ENCODE measurements at regions not wholly inside any gene's neighbourhood (a gene's known extent, or its start where the extent isn't known, plus 50 kb on each side); places are given as distances from the start of the nearest gene placed in this dataset.
"Not testable (repeated sequence)": the region's sequence is repeated elsewhere in the genome, so short reads cannot be mapped to it uniquely, and the experiment has no call there.

DNA sequence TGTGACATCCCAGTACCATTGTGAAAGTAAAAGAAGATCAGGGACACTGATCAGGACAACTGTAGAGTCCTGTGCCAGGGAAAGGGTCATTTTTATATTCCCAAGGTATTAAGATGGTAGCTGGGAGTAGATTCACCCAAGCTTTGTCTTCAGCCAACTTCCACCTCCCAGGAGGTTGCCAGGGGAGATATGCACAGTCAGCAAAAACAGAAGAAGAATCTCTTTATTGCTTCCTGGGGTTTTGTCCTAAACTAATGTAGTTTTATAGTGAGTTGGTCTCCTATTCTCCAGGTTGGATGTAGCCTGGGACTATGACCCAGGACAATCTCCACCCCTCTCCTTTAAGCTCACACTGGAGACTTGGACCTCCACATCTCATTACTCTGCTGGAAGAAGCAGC lies 139.2 kb downstream of the RAMP3 start:
- H3K4me1 ChIP-seq, result no peaks in the 10 kb centered on the region
- no peak overlapping the region for H3K4me3 ChIP-seq
- no peaks in the 10 kb centered on the region for H3K27me3 ChIP-seq (ENCODE audit: low read depth)
- intact Hi-C loops (cut with DNase I), result no loop called here
- H3K36me3 ChIP-seq, result no peaks in the 10 kb centered on the region
- no peak overlapping the region for H3K27ac ChIP-seq
- TF ChIP-seq, protein P1, sequence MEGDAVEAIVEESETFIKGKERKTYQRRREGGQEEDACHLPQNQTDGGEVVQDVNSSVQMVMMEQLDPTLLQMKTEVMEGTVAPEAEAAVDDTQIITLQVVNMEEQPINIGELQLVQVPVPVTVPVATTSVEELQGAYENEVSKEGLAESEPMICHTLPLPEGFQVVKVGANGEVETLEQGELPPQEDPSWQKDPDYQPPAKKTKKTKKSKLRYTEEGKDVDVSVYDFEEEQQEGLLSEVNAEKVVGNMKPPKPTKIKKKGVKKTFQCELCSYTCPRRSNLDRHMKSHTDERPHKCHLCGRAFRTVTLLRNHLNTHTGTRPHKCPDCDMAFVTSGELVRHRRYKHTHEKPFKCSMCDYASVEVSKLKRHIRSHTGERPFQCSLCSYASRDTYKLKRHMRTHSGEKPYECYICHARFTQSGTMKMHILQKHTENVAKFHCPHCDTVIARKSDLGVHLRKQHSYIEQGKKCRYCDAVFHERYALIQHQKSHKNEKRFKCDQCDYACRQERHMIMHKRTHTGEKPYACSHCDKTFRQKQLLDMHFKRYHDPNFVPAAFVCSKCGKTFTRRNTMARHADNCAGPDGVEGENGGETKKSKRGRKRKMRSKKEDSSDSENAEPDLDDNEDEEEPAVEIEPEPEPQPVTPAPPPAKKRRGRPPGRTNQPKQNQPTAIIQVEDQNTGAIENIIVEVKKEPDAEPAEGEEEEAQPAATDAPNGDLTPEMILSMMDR (IDR thresholded peaks at IDR 0.05), result no peak
- H3K9me3 ChIP-seq, result no peaks in the 10 kb centered on the region
- no peak for ATAC-seq
- no peak for DNase-seq

DNA sequence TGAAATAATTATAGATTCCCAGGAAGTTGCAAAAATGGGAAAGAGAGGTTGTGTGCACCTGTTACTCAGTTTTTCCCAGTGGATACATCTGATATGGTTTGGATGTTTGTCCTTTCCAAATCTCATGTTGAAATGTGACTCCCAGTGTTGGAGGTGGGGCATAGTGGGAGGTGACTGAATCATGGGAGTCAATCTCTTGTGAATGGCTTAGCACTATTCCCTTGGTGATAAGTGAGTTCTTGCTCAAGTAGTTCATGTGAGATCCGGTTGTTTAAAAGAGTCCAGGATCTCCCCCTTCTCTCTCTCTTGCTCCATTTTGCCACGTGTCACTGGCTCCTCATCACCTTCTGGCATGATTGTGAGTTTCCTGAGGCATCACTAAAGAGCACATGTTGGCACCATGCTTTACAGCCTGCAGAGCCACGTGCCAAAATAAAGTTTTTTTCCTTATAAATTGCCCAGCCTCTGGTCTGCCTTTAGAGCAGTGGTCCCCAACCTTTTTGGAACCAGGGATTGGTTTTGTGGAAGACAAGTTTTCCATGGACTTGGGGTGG lies 149.2 kb downstream of the RAMP3 start:
- H3K36me3 ChIP-seq, result no peaks in the 10 kb centered on the region
- intact Hi-C loops (cut with DNase I), result no loop called here
- no peak overlapping the region for H3K4me3 ChIP-seq
- H3K9me3 ChIP-seq, result peaks cover 10% of the 10 kb centered on the region
- TF ChIP-seq, protein P1 (IDR thresholded peaks at IDR 0.05), result no peak
- no peaks in the 10 kb centered on the region for H3K27me3 ChIP-seq (ENCODE audit: low read depth)
- H3K27ac ChIP-seq, result no peak overlapping the region
- DNase-seq, result no peak
- ATAC-seq, result no peak
- H3K4me1 ChIP-seq, result no peaks in the 10 kb centered on the region

DNA sequence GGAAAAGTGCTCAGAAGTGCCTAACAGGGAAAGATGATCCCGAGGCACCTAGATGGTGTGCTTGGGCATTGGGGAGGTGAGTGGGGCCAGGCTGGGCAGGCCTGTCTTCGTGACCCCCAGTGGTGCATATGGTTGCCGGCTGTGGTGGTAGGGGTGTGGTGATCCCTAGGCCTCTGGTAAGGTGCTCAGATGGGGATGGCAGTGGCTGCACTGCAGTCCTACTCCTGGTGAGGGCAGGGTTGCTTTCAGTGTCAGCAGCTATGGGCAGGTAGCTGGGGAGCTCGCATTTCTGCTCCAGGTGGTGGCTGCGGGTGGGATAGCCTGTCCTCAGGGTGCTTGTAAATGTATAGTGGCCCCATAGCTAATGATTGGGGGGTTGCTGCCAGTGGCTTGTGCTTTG lies 154.0 kb downstream of the RAMP3 start:
- intact Hi-C loops (cut with DNase I), result no loop called here

DNA sequence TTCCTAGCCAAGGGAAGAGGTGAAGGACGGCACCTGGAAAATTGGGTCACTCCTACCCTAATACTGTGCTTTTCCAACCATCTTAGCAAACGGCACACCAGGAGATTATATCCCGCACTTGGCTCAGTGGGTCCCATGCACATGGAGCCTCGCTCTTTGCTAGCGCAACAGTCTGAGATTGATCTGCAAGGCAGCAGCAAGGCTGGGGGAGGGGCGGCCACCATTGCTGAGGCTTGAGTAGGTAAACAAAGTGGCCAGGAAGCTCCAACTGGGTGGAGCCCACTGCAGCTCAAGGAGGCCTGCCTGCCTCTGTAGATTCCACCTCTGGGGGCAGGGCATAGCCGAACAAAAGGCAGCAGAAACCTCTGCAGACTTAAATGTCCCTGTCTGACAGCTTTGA lies 157.9 kb downstream of the RAMP3 start:
- ATAC-seq; H3K27me3 ChIP-seq (ENCODE audit: low read depth): not testable (repeated sequence)

More for the DNA sequence above, 154.0 kb downstream of the RAMP3 start:
- DNase-seq, result no peak
- Histone ChIP-seq H3K9me3 (peaks cover 10% of the 10 kb centered on the region), H3K4me3 (no peak overlapping the region), H3K27me3 (ENCODE audit: low read depth) (peaks cover 4% of the 10 kb centered on the region), H3K4me1 (no peaks in the 10 kb centered on the region), H3K27ac (no peak overlapping the region), H3K36me3 (no peaks in the 10 kb centered on the region)
- no peak for ATAC-seq
- TF ChIP-seq, protein P1 (IDR thresholded peaks at IDR 0.05), result no peak

DNA sequence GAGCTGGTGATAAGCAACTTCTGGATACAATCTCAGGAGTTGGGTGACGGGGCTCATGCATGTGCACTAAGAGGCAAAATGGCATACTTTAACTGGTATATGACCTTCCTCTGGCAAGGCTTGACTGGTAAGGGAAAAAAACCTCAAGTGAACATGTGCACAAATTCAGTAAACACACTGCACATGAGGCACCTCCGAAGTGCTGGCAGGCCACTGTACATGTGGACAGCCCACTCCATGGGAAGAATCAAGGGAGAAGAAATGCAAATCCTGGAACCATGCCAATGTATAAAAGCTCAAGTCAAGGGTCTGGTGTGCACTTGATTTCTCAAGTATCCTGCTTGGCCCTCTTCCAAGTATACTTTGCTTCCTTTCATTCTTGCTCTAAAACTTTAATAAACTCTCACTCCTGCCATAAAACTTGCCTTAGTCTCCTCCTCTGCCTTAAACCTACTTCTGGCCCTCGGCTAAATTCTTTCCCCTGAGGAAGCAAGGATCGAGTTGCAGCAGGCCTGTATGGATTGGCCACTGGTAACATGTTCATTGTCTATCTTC lies 167.2 kb downstream of the RAMP3 start:
- no peaks in the 10 kb centered on the region for H3K4me1 ChIP-seq
- no peak overlapping the region for H3K4me3 ChIP-seq
- H3K27ac ChIP-seq, result no peak overlapping the region
- DNase-seq (no peak), ATAC-seq (peak; percentile 32 to 62)
- TF ChIP-seq, protein P1 (IDR thresholded peaks at IDR 0.05), result no peak
- no peaks in the 10 kb centered on the region for H3K36me3 ChIP-seq
- no peaks in the 10 kb centered on the region for H3K27me3 ChIP-seq (ENCODE audit: low read depth)
- intact Hi-C loops (cut with DNase I), result no loop called here
- no peaks in the 10 kb centered on the region for H3K9me3 ChIP-seq

More for the DNA sequence above, 157.9 kb downstream of the RAMP3 start:
- H3K9me3 ChIP-seq; H3K4me1 ChIP-seq; H3K27ac ChIP-seq; H3K4me3 ChIP-seq; DNase-seq; H3K36me3 ChIP-seq; intact Hi-C loops (cut with DNase I): not testable (repeated sequence)

DNA sequence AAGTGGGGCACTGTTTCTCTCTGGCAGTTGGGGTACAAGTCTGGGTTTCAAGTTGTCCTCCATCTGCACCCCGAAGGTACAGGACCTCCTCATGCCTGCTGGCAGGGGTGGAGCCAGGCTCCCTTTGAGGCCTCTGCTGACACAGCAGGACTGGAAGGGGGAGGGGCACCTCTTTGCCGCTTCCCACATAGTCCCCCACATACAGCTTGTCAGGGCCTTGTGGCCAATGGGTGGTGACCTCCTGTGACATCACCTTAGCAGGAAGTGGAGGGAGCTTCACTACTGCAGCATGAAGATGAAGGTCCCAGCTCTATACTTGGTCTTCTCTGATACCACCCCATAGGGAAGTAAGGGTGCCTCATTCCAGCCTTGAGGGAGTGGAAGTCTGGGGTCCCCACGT lies 167.8 kb downstream of the RAMP3 start:
- TF ChIP-seq, protein P1 (IDR thresholded peaks at IDR 0.05), result no peak
- H3K36me3 ChIP-seq, result no peaks in the 10 kb centered on the region
- no peaks in the 10 kb centered on the region for H3K9me3 ChIP-seq
- intact Hi-C loops (cut with DNase I), result no loop called here
- H3K4me1 ChIP-seq, result no peaks in the 10 kb centered on the region
- no peaks in the 10 kb centered on the region for H3K27me3 ChIP-seq (ENCODE audit: low read depth)
- H3K4me3 ChIP-seq, result no peak overlapping the region
- ATAC-seq (no peak), DNase-seq (no peak)
- H3K27ac ChIP-seq, result no peak overlapping the region

All from lower lobe of right lung (tissue), 2 donors.